Hindlimb muscle (tissue), 1 donor: ENCODE measurements at regions not wholly inside any gene's neighbourhood (a gene's known extent, or its start where the extent isn't known, plus 50 kb on each side); places are given as distances from the start of the nearest gene placed in this dataset.
A peak's percentile ranks its signal among the peaks of the same experiment; 100 is the strongest.

Experiments
- DNase-seq: peaks from one replicate; pipeline ENCODE4 v3.0.0-alpha.2; 2013

DNA sequence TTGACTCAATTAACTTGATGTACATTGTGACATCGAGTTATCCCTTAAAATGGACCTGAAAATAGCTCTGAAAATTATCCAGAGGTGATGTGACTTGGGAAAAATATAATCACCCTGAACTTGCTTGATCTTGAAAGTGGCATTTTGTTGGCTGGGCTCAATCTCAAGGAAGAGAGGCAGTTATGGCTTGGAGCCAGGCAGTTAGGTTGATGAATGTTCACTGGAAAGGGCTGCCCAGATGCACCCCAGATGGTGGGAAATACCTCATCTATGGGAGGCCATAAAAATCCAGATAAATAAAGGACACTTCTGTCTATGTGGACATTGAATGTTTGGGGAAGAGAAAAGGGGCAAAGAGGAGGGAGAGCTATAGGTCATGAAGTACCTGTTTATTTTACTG is 55.7 kb upstream of the OR5AN1 start:
- DNase-seq = no peak

DNA sequence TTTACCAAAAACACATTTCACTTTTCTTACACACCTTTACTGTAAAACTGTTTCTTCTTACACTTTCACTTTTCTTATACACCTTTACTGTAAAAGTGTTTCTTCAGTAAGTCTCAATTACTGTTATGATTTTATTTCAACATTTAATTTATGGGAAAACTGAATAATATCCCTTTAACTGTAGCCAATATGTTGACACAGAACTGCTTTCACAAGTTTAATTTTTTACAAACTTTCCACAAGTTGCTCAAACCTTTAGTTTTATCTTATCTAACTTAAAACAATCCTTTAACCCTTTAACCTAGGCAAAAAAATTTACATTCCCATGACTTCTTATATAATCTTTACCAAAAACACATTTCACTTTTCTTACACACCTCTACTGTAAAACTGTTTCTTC is 63.3 kb upstream of the OR5AN1 start:
- no peak for DNase-seq

DNA sequence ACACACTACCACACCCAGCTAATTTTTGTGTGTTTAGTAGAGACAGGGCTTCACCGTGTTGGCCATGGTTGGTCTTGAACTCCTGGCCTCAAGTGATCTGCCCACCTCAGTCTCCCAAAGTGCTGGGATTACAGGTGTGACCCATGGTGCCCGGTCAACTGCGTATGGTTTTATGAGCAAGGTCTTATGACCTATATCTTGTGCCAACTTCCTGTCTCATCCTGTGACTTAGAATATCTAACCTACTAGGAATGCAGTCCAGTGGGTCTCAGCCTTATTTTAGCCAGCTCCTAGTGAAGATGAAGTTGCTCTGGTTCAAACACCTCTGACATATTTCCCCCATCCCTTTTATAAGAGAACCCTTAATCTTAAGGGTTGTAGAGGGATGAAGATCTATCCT is 66.1 kb upstream of the OR5AN1 start:
- DNase-seq = no peak

DNA sequence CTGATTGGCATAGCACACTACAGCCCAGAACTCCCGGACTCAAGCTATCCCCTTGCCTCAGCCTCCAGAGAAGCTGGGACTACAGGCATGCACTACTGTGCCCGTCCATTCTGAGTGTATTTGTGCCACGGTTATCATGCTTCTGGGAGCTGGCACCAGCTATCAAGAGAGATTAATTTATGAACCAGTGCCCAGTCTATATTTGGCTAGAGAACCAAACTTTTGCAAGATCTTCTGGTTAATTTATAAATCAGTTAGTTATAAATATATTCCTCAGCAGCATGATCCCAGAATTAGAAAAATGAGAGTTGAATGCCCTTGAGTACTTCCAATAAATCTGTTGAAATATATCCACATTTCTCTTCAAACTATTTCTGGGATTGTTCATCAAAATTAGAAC is 67.5 kb upstream of the OR5AN1 start:
- no peak for DNase-seq

- DNase-seq = no peak
Measured at GRCh38 chr11:59289356-59290181, 69.1 kb upstream of the OR5AN1 start.

GRCh38 chr11:59285716-59286260 is 72.9 kb upstream of the OR5AN1 start:
- DNase-seq = no peak

GRCh38 chr11:59284773-59285129 is 72.0 kb upstream of the MPEG1 start:
- DNase-seq = no peak

- DNase-seq = peak; percentile 34
Measured at GRCh38 chr11:59283825-59284772, 71.4 kb upstream of the MPEG1 start.

- no peak for DNase-seq
Measured at GRCh38 chr11:59283311-59283710, 70.6 kb upstream of the MPEG1 start.

DNA sequence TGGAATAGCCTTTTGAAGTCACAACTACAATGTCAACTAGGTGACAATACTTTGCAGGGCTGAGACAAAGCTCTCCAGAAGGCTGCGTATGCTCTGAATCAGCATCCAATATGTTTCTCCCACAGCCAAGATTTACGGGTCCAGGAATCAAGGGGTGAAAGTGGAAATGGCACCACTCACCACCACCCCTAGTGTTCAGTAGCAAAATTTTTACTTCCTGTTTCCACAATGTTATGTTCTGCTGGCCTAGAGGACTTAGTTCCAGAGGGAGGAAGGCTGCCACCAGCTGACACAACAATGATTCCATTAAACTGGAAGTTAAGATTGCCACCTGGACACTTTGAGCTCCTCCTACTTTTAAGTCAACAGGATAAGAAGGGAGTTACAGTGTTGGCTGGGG is 68.5 kb upstream of the MPEG1 start:
- DNase-seq = no peak

DNA sequence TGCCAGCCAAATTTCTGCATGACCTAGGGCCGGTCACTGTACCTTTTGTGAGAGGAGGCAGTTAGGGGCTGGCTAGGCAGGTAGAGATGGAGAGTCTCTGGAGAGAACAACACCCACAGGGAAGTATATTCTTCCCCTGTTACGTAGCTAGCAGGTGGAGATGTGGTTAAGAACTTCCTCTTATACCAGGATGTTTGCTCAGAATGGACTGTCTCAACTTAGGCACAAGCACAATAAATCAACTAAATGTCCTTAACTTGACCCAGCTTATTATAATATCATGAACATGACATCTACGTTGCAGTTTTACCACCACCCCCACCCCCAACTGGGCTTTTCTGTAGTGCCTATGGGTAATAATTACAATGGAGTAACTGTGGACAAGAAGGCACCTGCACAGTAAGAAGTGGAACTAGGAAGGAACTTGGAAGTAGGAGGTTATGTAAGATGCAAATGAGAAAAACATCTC is 60.7 kb upstream of the MPEG1 start:
- DNase-seq = no peak

DNA sequence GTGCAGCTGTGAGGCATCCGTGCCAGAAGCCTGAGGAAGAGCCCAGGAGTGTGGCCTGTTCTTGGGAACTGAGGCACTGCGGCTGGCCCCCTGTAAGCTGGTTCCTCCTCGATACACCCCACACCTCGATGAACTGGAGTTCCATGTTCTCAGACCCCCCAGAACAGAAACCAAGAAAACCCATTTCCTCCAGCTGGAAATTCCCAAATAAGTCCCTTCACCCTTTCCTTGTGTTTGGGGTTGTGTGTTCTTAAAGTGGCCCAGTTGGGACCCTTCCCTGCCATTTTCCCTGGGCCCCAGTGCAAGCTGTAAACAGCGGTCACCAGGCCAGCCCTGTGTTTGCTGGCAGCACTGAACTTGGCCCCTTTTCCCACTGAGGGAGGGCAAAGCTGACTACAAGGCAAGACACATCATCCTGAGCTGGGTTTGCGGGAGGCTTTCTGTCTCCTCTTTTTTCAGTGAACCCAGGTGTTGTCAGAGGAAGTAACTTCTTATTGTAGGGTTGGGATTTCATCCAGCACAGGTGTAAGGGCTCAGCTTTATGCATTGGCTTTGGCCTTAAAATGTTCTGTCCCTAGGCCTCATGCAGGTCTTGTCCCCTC is 60.1 kb upstream of the MPEG1 start:
- DNase-seq = no peak

GRCh38 chr11:59271811-59272327 is 59.1 kb upstream of the MPEG1 start:
- no peak for DNase-seq

DNA sequence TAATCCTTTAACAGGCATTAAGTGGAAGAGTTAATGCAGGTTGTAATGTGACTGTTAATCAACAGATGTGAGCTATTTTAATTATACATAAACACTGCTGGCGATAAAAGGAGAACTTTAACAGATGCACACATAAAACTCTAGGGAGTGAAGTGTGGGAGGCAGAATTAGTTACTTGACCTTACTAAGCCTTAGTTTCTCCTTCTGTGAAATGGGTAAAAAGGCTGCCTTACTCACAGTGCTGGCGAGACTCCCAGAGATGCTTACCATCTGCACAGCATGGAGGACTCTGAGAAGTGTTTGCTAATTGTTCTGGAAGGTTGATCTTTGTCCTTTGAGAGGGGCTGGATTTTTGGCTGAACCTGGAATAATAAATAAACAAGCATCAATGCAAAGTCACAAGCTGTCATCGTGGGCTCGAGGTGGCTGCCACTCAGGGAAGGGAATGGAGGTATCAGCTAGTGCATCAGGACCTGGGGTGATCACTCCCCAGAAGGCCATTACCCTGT is 58.6 kb upstream of the MPEG1 start:
- DNase-seq = no peak

- no peak for DNase-seq
Measured at GRCh38 chr11:59267736-59268475, 55.2 kb upstream of the MPEG1 start.

DNA sequence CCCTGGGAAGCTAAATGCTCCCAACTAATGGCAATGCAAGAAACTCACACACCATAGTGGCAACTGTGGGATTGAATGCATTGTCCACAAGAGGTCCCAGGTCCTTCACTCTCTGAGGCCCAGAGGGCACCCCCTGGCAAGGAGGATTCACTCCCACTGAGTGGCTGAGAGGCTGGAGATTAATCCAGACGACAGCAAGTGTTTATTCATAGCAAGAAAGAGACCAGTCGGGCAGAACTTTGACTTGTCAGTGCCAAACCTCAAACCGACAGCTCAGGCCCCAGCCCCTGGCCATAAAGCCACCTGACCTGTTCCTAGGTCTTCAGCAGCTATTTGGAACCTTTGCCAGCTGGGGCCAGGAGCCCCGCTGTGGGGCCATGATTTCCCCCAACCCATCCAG is 54.5 kb upstream of the MPEG1 start:
- DNase-seq = no peak

- DNase-seq = no peak
Measured at GRCh38 chr11:59266491-59266890, 53.8 kb upstream of the MPEG1 start.

DNA sequence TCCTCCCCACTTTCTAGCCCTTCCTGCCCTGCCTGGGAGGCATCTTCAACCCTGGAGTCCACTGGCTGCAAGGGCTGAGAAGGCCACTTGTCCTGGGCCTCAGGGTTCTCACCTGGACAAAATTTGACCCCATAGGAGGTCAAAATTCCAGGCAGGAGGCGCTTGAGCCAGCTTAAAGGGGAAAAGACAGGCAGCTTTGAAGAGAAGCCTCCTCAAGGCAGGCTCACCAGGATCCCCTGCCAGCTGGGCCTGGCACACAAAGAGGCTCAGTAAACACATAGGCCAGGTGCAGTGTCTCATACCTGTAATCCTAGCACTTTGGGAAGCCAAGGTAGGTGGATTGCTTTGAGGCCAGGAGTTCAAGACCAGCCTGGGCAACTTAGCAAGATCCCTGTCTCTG is 53.0 kb upstream of the MPEG1 start:
- DNase-seq = no peak

DNA sequence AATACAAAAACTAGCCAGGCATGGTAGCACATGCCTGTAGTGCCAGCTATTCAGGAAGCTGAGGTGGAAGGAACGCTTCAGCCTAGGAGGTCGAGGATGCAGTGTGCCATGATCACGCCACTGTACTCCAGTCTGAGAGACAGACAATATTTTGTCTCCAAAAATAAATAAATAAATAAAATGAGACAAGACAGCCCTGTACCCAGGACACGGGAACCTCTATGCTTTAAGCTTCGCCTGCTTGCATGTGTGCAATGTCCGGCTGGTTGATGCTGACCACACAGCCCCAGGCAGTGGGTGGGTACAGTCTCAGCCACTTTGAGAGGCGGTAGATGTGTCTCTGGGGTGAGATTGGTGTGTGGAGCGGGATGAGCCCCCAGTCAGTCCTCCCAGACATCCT is 52.0 kb upstream of the MPEG1 start:
- DNase-seq = no peak

DNA sequence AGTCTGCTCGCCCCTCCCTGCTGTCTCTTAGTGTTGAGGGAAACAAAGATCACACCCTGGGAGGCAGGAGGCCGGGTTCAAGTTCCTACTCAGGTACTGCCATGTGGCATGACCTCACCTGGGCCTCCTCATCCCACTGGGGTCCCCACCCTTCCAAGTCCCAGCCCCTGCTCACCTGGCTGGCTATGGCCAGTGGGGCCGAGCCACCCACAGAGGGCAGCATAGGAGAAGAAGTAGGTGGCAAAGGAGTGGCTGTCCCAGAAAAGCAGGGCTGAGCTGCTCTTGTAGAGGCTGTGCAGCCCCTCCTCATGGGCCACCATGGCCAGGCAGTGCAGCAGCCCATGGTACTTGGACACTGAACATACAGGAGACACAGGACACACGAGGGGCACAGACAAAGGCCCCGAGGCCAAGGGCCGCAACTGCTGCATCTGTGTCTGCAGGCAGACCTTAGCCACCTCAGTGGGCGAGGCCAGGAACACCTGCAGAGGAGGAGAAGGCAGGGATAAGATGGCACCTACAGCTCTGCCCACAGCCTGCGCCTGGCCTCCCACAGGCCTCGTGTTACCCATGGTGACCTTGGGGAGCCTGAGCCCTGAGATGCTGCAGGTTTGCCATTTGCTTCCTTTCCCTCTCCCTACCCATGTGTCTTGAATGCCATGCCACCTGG is 50.6 kb upstream of the MPEG1 start:
- DNase-seq = no peak
